ENCODE measurements at regions not wholly inside any gene's neighbourhood (a gene's known extent, or its start where the extent isn't known, plus 50 kb on each side); places are given as distances from the start of the nearest gene placed in this dataset.

DNA sequence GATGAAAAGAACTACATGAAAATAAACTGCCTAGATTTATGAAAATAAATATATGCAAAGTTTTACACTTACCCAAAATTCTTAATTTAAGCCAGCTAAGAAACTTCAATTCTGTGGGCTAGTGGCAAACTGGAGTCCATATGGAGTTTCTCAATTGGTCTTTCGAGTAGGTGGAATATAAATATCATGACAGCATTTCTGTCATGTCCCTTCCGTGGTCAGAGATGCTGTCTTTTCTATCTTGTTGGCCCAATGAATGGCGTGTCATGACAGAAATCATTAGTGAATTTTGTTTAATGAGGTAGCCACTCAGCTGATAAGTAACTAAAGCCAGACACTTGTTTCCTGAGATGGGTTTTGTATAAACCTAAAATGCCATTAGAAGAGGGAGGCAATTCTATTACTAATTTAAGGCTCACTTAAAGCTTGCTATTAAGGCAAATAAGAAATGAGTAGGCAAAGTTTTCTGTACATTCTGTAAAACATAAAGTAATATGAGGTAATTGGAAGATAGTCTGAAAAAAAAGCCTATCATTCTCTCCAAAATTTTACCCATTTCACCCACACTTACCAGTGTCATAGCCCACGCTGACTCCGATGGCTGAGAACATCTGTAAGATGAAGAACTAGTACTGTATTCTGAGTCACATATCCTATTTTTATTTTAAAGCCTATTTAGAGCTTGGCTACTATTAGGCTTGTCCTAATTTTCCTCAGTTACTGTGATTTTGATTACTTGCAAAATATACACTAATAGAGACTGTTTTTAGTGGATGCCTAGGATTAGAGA lies 419.3 kb upstream of the MEF2C start:
- no peak for TF ChIP-seq POLR2AphosphoS5 (IDR thresholded peaks at IDR 0.05; ENCODE audit: low read depth)
- TF ChIP-seq, protein P1, sequence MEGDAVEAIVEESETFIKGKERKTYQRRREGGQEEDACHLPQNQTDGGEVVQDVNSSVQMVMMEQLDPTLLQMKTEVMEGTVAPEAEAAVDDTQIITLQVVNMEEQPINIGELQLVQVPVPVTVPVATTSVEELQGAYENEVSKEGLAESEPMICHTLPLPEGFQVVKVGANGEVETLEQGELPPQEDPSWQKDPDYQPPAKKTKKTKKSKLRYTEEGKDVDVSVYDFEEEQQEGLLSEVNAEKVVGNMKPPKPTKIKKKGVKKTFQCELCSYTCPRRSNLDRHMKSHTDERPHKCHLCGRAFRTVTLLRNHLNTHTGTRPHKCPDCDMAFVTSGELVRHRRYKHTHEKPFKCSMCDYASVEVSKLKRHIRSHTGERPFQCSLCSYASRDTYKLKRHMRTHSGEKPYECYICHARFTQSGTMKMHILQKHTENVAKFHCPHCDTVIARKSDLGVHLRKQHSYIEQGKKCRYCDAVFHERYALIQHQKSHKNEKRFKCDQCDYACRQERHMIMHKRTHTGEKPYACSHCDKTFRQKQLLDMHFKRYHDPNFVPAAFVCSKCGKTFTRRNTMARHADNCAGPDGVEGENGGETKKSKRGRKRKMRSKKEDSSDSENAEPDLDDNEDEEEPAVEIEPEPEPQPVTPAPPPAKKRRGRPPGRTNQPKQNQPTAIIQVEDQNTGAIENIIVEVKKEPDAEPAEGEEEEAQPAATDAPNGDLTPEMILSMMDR (IDR thresholded peaks at IDR 0.05; ENCODE audit: insufficient read depth, low read length): no peak
- TF ChIP-seq, protein P2, sequence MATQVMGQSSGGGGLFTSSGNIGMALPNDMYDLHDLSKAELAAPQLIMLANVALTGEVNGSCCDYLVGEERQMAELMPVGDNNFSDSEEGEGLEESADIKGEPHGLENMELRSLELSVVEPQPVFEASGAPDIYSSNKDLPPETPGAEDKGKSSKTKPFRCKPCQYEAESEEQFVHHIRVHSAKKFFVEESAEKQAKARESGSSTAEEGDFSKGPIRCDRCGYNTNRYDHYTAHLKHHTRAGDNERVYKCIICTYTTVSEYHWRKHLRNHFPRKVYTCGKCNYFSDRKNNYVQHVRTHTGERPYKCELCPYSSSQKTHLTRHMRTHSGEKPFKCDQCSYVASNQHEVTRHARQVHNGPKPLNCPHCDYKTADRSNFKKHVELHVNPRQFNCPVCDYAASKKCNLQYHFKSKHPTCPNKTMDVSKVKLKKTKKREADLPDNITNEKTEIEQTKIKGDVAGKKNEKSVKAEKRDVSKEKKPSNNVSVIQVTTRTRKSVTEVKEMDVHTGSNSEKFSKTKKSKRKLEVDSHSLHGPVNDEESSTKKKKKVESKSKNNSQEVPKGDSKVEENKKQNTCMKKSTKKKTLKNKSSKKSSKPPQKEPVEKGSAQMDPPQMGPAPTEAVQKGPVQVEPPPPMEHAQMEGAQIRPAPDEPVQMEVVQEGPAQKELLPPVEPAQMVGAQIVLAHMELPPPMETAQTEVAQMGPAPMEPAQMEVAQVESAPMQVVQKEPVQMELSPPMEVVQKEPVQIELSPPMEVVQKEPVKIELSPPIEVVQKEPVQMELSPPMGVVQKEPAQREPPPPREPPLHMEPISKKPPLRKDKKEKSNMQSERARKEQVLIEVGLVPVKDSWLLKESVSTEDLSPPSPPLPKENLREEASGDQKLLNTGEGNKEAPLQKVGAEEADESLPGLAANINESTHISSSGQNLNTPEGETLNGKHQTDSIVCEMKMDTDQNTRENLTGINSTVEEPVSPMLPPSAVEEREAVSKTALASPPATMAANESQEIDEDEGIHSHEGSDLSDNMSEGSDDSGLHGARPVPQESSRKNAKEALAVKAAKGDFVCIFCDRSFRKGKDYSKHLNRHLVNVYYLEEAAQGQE (IDR thresholded peaks at IDR 0.05; ENCODE audit: insufficient replicate concordance, low read depth): no peak
- TF ChIP-seq GABPA (IDR thresholded peaks at IDR 0.05; ENCODE audit: low read depth): no peak
- TF ChIP-seq SPI1 (IDR thresholded peaks at IDR 0.05; ENCODE audit: borderline replicate concordance, low read depth): no peak
